Right atrium auricular region (tissue), 2 donors: ENCODE measurements at regions not wholly inside any gene's neighbourhood (a gene's known extent, or its start where the extent isn't known, plus 50 kb on each side); places are given as distances from the start of the nearest gene placed in this dataset.

Experiments used
- DNase-seq: peaks from one replicate; pipeline ENCODE4 v3.0.0-alpha.2; 2019; ENCODE audit warnings: low spot score
- H3K27ac ChIP-seq, 2 donors: fragments of 200-600 bp; sonication (generic); 1 replicate in 1 of 2; 2 replicates in 1 of 2; pipeline ENCODE4 v1.5.1; 2016 to 2019
- H3K27me3 ChIP-seq, 2 donors: fragments of 200-600 bp; sonication (generic); one replicate each; pipeline versions ENCODE4 v1.5.1 to v1.6.0; 2017 to 2019
- H3K36me3 ChIP-seq: fragments of 200-600 bp; sonication (generic); one replicate; pipeline ENCODE4 v1.5.1; 2016
- H3K4me1 ChIP-seq, 2 donors: fragments of 200-600 bp; sonication (generic); one replicate each; pipeline versions ENCODE4 v1.5.1 to v1.6.0; 2017 to 2019
- H3K4me3 ChIP-seq, 2 donors: fragments of 200-600 bp; sonication (generic); 1 replicate in 1 of 2; 2 replicates in 1 of 2; pipeline ENCODE4 v1.5.1; 2017 to 2019; ENCODE audit warnings: mild to moderate bottlenecking in 1 of 2, moderate library complexity in 1 of 2
- H3K9me3 ChIP-seq, 2 donors: fragments of 200-600 bp; sonication (generic); one replicate each; pipeline ENCODE4 v1.5.1; 2019
- TF ChIP-seq, protein P1 (sequence below), 2 donors: fragments of 200-600 bp; sonication (generic); IDR thresholded peaks; one replicate each; pipeline ENCODE4 v1.5.1; 2019; ENCODE audit warnings: antibody characterized with exemption in 2 of 2

DNA sequence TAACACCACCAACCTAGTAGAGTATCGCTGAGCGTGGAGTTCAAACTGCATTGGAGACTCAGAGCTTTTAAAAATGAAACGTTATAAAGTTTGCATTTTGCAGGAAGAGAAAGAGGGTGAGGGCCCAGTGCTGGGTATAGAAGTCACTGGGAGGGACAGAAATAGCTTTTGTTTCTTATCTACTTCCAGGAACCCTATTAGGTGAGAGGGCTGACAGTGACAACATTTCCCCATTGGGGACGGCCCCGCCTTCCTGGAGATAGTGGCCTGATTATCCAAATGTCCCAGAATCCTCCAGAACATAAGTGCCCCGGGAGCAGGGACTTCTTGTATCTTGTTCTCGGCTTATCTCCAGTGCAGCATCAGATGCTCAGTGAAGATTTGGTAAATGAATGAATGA lies 574.9 kb downstream of the PTPRU start:
- Histone ChIP-seq H3K27me3 (no peaks in the 10 kb centered on the region), H3K4me1 (peaks cover 0 to 14% of the 10 kb centered on the region in 2 donors), H3K9me3 (no peaks in the 10 kb centered on the region), H3K36me3 (no peaks in the 10 kb centered on the region), H3K27ac (no peak overlapping the region), H3K4me3 (no peak overlapping the region)
- TF ChIP-seq, protein P1, sequence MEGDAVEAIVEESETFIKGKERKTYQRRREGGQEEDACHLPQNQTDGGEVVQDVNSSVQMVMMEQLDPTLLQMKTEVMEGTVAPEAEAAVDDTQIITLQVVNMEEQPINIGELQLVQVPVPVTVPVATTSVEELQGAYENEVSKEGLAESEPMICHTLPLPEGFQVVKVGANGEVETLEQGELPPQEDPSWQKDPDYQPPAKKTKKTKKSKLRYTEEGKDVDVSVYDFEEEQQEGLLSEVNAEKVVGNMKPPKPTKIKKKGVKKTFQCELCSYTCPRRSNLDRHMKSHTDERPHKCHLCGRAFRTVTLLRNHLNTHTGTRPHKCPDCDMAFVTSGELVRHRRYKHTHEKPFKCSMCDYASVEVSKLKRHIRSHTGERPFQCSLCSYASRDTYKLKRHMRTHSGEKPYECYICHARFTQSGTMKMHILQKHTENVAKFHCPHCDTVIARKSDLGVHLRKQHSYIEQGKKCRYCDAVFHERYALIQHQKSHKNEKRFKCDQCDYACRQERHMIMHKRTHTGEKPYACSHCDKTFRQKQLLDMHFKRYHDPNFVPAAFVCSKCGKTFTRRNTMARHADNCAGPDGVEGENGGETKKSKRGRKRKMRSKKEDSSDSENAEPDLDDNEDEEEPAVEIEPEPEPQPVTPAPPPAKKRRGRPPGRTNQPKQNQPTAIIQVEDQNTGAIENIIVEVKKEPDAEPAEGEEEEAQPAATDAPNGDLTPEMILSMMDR (IDR thresholded peaks at IDR 0.05), result no peak
- no peak for DNase-seq

DNA sequence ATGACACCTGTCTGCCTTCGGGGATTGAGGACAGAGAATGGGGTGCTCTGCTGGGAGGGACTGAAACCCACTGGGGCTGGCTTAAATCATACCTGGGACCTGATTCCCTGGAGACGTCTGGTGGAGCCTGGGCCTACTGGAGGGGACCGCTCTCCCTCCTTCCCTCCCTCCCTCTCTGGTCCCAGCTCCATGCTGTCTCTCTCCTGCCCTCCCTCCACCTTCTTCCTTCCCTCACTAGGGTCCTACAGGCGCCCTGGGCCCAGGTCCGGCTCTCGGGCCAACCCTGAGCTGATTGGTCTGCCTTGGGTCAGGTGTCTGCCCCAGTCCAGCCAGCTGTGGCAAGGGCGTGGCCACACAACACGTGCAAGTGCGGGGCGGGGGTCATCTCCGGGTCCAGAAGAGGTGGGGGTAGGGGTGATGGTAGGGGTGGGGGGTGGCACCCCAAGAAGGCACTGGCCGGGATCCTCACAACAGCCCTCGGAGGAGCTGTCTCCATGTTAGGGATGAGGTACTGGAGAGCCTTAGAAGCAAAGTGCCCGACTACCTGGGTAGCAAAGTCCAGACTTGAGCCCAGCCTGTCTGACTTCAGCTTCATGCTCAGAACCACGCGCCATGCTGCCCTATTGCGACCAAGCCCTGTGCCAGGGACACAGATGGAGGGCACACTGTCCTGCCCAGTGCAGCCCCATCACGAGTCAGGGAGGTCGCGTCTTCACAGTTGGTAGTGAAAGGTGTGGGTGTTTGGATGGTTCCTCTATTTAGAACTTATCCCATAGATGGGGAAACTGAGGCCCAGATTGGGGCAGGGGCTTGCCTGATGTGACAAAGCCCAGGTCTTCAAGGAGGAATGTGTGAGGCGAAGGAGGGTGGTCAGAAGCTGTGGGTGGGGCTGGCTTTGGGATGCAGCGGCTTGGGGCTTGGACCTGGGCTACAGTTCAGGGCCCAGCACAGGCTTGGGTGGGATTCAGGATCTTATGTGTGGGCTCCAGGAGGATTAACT lies 574.1 kb downstream of the PTPRU start:
- TF ChIP-seq, protein P1 (IDR thresholded peaks at IDR 0.05), result no peak
- no peaks in the 10 kb centered on the region for H3K9me3 ChIP-seq

DNA sequence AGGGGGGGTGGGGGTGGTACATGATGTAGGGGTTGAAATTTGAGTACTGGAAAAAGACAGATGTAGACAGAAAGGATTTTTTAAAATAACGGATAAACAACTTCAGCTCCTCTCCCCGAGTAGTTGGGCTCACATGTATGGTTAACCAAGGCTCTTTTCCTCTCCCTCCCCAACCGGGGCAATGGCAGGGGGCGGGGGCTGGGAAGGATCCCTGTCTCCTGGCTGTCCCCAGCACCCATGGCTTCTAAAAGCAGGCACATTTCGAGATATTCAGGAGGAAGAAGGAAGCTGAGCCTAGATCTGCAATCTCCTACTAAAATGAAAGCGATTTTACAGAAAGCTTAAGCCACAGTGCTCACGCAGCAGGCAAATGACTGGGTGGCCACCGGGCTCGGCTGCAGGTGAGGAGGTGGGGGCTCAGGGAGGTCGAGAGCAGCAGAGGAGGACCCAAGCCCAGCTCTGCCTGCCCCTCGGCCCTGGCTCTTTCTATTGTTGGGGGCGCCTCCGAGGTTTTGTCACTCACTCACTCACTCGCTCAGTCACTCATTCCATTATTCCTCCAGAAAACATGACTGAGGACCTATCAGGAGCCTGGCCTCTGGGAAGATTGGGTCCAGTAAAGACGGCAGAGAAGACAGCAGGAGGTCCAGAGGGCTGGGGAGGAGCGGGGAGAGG lies 573.3 kb downstream of the PTPRU start:
- H3K4me1 ChIP-seq, result peaks cover 0 to 14% of the 10 kb centered on the region in 2 donors
- no peak overlapping the region for H3K27ac ChIP-seq
- H3K36me3 ChIP-seq, result no peaks in the 10 kb centered on the region
- DNase-seq, result no peak
- H3K9me3 ChIP-seq, result no peaks in the 10 kb centered on the region
- H3K27me3 ChIP-seq, result no peaks in the 10 kb centered on the region
- TF ChIP-seq, protein P1 (IDR thresholded peaks at IDR 0.05), result no peak
- H3K4me3 ChIP-seq, result no peak overlapping the region

More for the DNA sequence above, 574.1 kb downstream of the PTPRU start:
- no peak for DNase-seq
- H3K4me3 ChIP-seq, result no peak overlapping the region
- H3K27ac ChIP-seq, result no peak overlapping the region
- no peaks in the 10 kb centered on the region for H3K27me3 ChIP-seq
- H3K36me3 ChIP-seq, result no peaks in the 10 kb centered on the region
- peaks cover 0 to 14% of the 10 kb centered on the region in 2 donors for H3K4me1 ChIP-seq

DNA sequence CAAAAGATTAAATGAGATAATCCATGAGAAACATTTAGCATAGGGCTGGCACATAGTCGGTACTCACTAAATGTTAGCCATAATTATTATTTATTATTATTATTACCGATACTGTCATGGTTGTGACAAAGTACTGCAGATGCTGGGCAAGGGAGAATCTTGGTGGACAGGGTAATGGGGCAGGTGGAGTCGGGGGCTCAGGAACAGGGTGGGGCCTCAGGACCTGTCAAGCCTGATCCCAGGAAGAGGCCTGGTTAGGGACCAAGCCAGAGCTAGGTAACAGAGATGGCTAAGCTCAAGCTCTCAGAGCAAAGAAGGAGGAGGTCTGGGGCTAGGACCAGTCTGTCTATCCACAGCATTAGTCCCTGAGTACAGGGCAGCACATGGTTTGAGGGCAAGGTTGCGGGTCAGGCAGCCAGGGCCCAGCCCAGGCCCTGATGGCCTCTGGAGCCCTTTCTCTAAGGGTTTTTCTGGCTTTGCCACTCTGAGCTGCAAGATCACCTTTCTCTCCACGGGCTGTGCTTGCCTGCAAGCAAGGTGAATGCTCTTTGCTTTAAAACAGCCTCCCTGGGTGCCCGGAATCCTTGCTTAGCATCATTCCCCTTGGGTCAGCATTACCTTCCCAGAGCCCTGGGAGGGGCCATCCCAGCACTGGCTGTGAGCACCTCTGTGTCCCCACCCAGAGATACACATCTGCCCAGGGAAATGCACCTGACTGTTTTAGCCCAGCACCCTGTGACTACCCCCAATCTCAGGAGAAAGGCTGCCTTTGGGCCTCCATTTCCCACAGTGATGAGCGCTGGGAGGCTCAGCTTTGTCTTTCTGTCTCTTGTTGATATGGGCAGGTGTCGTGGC lies 572.0 kb downstream of the PTPRU start:
- DNase-seq, result no peak
- TF ChIP-seq, protein P1 (IDR thresholded peaks at IDR 0.05), result no peak
- H3K9me3 ChIP-seq, result no peaks in the 10 kb centered on the region
- H3K4me3 ChIP-seq, result no peak overlapping the region
- no peak overlapping the region for H3K27ac ChIP-seq
- peaks cover 0 to 14% of the 10 kb centered on the region in 2 donors for H3K4me1 ChIP-seq
- no peaks in the 10 kb centered on the region for H3K27me3 ChIP-seq
- H3K36me3 ChIP-seq, result no peaks in the 10 kb centered on the region

DNA sequence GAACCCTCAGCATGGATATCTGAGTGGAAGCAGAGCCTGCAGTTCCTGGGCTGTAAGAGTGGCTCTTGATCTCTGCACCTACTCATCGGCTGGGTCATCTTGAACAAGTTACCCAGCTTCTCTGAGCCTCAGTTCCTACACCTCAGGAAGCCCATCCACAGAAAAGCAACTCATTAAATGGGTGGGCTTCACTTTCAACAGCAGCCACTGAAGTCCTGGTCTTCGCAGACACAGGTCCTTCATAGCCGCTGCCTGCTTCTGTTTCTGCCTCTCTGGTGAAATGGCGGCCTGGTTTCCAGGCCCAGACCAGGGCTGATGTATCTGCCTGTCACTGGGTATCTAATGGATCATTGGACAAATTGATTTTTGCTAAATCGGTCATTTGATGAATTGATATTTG lies 571.4 kb downstream of the PTPRU start:
- Histone ChIP-seq H3K9me3 (no peaks in the 10 kb centered on the region), H3K36me3 (no peaks in the 10 kb centered on the region), H3K4me3 (no peak overlapping the region), H3K27me3 (no peaks in the 10 kb centered on the region), H3K4me1 (peaks cover 0 to 14% of the 10 kb centered on the region in 2 donors), H3K27ac (no peak overlapping the region)
- TF ChIP-seq, protein P1 (IDR thresholded peaks at IDR 0.05), result no peak
- DNase-seq, result no peak
